ENCODE measurements at regions not wholly inside any gene's neighbourhood (a gene's known extent, or its start where the extent isn't known, plus 50 kb on each side); places are given as distances from the start of the nearest gene placed in this dataset.

GRCh38 chr6:93017213-93017612 lies 402.1 kb downstream of the EPHA7 start:
- no peak for DNase-seq

GRCh38 chr6:93013054-93013453 lies 406.3 kb downstream of the EPHA7 start:
- ChIA-PET CTCF (no interaction called here), POLR2A (no interaction called here)
- intact Hi-C loops (cut with micrococcal nuclease), result no loop called here
- TF ChIP-seq, protein P1, sequence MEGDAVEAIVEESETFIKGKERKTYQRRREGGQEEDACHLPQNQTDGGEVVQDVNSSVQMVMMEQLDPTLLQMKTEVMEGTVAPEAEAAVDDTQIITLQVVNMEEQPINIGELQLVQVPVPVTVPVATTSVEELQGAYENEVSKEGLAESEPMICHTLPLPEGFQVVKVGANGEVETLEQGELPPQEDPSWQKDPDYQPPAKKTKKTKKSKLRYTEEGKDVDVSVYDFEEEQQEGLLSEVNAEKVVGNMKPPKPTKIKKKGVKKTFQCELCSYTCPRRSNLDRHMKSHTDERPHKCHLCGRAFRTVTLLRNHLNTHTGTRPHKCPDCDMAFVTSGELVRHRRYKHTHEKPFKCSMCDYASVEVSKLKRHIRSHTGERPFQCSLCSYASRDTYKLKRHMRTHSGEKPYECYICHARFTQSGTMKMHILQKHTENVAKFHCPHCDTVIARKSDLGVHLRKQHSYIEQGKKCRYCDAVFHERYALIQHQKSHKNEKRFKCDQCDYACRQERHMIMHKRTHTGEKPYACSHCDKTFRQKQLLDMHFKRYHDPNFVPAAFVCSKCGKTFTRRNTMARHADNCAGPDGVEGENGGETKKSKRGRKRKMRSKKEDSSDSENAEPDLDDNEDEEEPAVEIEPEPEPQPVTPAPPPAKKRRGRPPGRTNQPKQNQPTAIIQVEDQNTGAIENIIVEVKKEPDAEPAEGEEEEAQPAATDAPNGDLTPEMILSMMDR (IDR thresholded peaks at IDR 0.05), result no peak
- H3K36me3 Mint-ChIP-seq (ENCODE audit: low read depth), result no peaks in the 10 kb centered on the region
- ATAC-seq (no peak), DNase-seq (no peak)
- no peaks in the 10 kb centered on the region for H3K27me3 Mint-ChIP-seq
- peaks cover 3% of the 10 kb centered on the region for H3K9me3 Mint-ChIP-seq
- no peak overlapping the region for H3K4me3 Mint-ChIP-seq
- H3K4me1 Mint-ChIP-seq (ENCODE audit: low read depth), result no peaks in the 10 kb centered on the region
- no peak overlapping the region for H3K27ac Mint-ChIP-seq

More at GRCh38 chr6:93017213-93017612, 402.1 kb downstream of the EPHA7 start:
- Mint-ChIP-seq H3K27me3 (no peaks in the 10 kb centered on the region), H3K27ac (no peak overlapping the region), H3K36me3 (ENCODE audit: low read depth) (no peaks in the 10 kb centered on the region), H3K4me3 (no peak overlapping the region), H3K9me3 (peaks cover 3% of the 10 kb centered on the region), H3K4me1 (ENCODE audit: low read depth) (no peaks in the 10 kb centered on the region)
- ATAC-seq, result no peak
- CTCF ChIA-PET, result no interaction called here
- POLR2A ChIA-PET, result no interaction called here
- intact Hi-C loops (cut with micrococcal nuclease), result no loop called here
- TF ChIP-seq, protein P1 (IDR thresholded peaks at IDR 0.05), result no peak

DNA sequence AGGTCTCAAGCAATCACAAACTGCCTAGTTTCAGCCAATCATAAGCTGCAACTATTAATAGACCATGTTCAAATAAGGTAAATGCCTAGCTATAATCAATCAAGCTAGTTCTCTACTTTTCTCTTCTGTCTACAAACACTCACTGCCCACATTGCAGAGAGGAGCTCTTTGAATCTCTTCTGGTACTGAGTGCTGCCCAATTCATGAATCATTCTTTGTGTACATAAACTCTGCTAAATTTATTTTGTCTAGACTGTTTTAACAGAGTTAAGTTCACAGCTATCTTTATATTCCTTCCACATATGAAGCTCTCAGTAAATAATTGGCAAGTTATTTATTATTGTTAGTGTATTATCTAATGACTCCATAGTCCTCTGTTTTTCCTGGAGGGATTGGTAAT lies 411.0 kb downstream of the EPHA7 start:
- intact Hi-C loops (cut with micrococcal nuclease), result no loop called here
- Mint-ChIP-seq H3K4me3 (no peak overlapping the region), H3K36me3 (ENCODE audit: low read depth) (no peaks in the 10 kb centered on the region), H3K4me1 (ENCODE audit: low read depth) (no peaks in the 10 kb centered on the region), H3K27me3 (no peaks in the 10 kb centered on the region), H3K9me3 (no peaks in the 10 kb centered on the region), H3K27ac (no peak overlapping the region)
- DNase-seq, result no peak
- TF ChIP-seq, protein P1 (IDR thresholded peaks at IDR 0.05), result no peak
- no peak for ATAC-seq
- POLR2A ChIA-PET, result no interaction called here
- CTCF ChIA-PET, result no interaction called here

DNA sequence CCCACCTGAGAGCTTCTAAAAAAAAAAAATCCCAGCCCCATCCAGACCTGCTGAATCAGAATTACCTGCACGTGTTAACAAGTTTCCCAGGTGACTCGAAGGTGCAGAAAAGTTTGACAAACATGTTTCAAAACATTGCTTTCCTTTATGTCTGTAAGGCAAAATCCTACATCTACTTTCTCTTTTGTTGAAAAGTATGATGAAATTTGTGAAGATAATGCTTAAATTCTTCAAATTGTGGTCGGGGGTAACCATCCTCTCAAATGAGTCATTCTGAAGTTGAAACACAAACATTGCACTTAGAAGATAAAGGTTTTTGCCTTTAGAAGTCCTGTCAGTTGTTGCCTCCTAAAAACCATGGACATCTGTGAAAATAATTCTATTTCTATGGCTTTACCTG lies 429.7 kb downstream of the EPHA7 start:
- TF ChIP-seq, protein P1 (IDR thresholded peaks at IDR 0.05), result no peak
- peaks cover 2% of the 10 kb centered on the region for H3K9me3 Mint-ChIP-seq
- POLR2A ChIA-PET, result no interaction called here
- no peak overlapping the region for H3K27ac Mint-ChIP-seq
- no peak overlapping the region for H3K4me3 Mint-ChIP-seq
- no peak for ATAC-seq
- CTCF ChIA-PET, result no interaction called here
- no peaks in the 10 kb centered on the region for H3K4me1 Mint-ChIP-seq (ENCODE audit: low read depth)
- H3K27me3 Mint-ChIP-seq, result no peaks in the 10 kb centered on the region
- DNase-seq, result no peak
- H3K36me3 Mint-ChIP-seq (ENCODE audit: low read depth), result no peaks in the 10 kb centered on the region
- intact Hi-C loops (cut with micrococcal nuclease), result no loop called here

DNA sequence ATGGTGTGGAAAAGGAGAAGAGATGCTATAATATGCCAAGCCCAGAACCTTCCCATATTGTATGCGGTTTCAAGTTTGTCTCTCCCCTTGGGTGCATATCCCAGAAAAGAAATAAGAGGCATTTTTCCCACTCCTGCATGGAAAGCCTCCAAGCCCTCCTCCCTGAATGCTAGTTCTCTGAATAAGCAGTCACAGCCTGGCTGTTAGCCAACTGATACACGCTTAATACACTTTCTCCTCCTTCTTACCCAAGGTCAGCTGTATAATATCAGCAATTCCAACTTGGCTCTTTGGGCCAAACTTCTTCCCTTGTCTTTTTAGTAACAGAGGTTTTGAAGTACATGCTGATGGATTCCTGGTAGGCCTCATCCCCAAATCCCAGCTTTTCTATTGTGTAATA lies 440.1 kb downstream of the EPHA7 start:
- CTCF ChIA-PET, result no interaction called here
- ATAC-seq (no peak), DNase-seq (no peak)
- POLR2A ChIA-PET, result no interaction called here
- Mint-ChIP-seq H3K27ac (no peak overlapping the region), H3K4me3 (no peak overlapping the region), H3K4me1 (ENCODE audit: low read depth) (no peaks in the 10 kb centered on the region), H3K36me3 (ENCODE audit: low read depth) (no peaks in the 10 kb centered on the region), H3K9me3 (peaks cover 10% of the 10 kb centered on the region), H3K27me3 (no peaks in the 10 kb centered on the region)
- intact Hi-C loops (cut with micrococcal nuclease), result no loop called here
- TF ChIP-seq, protein P1 (IDR thresholded peaks at IDR 0.05), result no peak

Data from activated CD8-positive, alpha-beta T cell treated with anti-CD3 and anti-CD28 coated beads for 36 hours (primary cell).